Peyer's patch (tissue), 4 donors: ENCODE measurements at regions not wholly inside any gene's neighbourhood (a gene's known extent, or its start where the extent isn't known, plus 50 kb on each side); places are given as distances from the start of the nearest gene placed in this dataset.
"Not testable (repeated sequence)": the region's sequence is repeated elsewhere in the genome, so short reads cannot be mapped to it uniquely, and the experiment has no call there.

Source experiments
- DNase-seq, 3 donors: peaks; one replicate each; pipeline ENCODE4 v3.0.0-alpha.2; 2017 to 2019
- H3K27ac ChIP-seq, 4 donors: fragments of 200-600 bp; sonication (generic); one replicate each; pipeline ENCODE4 v1.5.1; 2016 to 2019
- H3K27me3 ChIP-seq, 2 donors: fragments of 200-600 bp; sonication (generic); one replicate each; pipeline ENCODE4 v1.5.1; 2019
- H3K36me3 ChIP-seq, 3 donors: fragments of 200-600 bp; sonication (generic); one replicate each; pipeline ENCODE4 v1.5.1; 2016 to 2019
- H3K4me1 ChIP-seq, 4 donors: fragments of 200-600 bp; sonication (generic); one replicate each; pipeline ENCODE4 v1.5.1; 2016 to 2019
- H3K4me3 ChIP-seq, 4 donors: fragments of 200-600 bp; sonication (generic); 1 replicate in 3 of 4; 2 replicates in 1 of 4; pipeline ENCODE4 v1.5.1; 2016 to 2019; ENCODE audit warnings: mild to moderate bottlenecking in 1 of 4
- H3K9me3 ChIP-seq, 4 donors: fragments of 200-600 bp; sonication (generic); one replicate each; pipeline ENCODE4 v1.5.1; 2016 to 2019; ENCODE audit warnings: mild to moderate bottlenecking in 1 of 4
- CTCF ChIP-seq, 6 experiments: fragments of 450-650 bp in 4 of 6; fragments of 200-600 bp in 2 of 6; sonication (generic) in 1 of 6; IDR thresholded peaks; one replicate each; pipeline ENCODE4 v1.5.1; 2017 to 2019; ENCODE audit warnings: antibody characterized with exemption in 6 of 6, mild to moderate bottlenecking in 3 of 6, moderate library complexity in 1 of 6
- POLR2A ChIP-seq, 2 donors: fragments of 450-650 bp; IDR thresholded peaks; one replicate each; pipeline ENCODE4 v1.5.1; 2017; ENCODE audit warnings: antibody characterized with exemption in 2 of 2, mild to moderate bottlenecking in 2 of 2, moderate library complexity in 2 of 2

- H3K9me3 ChIP-seq: no peaks in the 10 kb centered on the region
- no peak overlapping the region for H3K27ac ChIP-seq
- no peaks in the 10 kb centered on the region for H3K36me3 ChIP-seq
- TF ChIP-seq CTCF (IDR thresholded peaks at IDR 0.05) (no peak), POLR2A (IDR thresholded peaks at IDR 0.05) (no peak)
- H3K4me3 ChIP-seq: no peak overlapping the region
- H3K4me1 ChIP-seq: no peaks in the 10 kb centered on the region
- DNase-seq: no peak
- no peaks in the 10 kb centered on the region for H3K27me3 ChIP-seq
Observed at GRCh38 chr10:84018826-84019225, 120.5 kb upstream of the GHITM start.

DNA sequence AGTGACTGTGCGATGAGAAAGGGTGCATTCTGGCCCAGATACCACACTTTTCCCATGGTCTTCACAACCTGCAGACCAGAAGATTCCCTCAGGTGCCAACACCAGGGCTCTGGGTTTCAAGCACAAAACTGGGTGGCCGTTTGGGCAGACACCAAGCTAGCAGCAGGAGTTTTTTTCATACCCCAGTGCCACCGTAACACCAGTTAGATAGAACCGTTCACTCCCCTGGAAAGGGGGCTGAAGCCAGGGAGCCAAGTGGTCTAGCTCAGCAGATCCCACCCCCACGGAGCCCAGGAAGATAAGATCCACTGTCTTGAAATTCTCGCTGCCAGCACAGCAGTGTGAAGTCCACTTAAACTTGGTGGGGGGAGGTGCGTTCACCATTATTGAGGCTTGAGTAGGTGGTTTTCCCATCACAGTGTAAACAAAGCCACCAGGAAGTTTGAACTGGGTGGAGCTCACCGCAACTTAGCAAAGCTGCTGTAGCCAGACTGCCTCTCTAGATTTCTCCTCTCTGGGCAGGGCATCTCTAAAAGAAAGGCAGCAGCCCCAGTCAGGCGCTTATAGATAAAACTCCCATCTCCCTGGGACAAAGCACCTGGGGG is 119.4 kb upstream of the GHITM start:
- H3K4me1 ChIP-seq, H3K27me3 ChIP-seq, DNase-seq, H3K27ac ChIP-seq, H3K36me3 ChIP-seq, H3K9me3 ChIP-seq, H3K4me3 ChIP-seq: not testable (repeated sequence)

- no peak for DNase-seq
- H3K27ac ChIP-seq: no peak overlapping the region
- no peaks in the 10 kb centered on the region for H3K4me1 ChIP-seq
- no peaks in the 10 kb centered on the region for H3K9me3 ChIP-seq
- no peaks in the 10 kb centered on the region for H3K27me3 ChIP-seq
- H3K36me3 ChIP-seq: no peaks in the 10 kb centered on the region
- H3K4me3 ChIP-seq: no peak overlapping the region
- no peak for TF ChIP-seq POLR2A (IDR thresholded peaks at IDR 0.05)
- peak in 4 of 6 experiments; percentile 42 to 64 (median 60) for TF ChIP-seq CTCF (IDR thresholded peaks at IDR 0.05)
Observed at GRCh38 chr10:84026821-84027257, 112.5 kb upstream of the GHITM start.

DNA sequence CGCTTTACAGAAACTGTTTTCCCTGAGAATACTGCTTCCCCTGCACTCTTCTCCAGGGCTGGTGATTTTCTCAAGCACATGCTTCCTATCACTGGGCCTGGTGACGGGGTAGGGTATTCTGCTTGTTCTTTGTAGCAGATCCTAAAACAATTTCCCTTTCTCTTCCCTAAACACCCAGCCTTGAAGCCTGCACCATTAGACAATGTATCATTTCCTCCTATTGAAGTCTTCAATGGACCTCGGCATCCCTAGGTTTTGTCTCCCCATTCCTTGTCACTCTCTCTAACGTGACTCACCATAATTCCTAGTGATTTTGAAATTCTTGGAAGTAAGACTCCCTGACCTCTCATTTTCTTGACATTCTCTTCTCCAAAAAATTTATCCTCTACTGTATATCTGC is 109.5 kb upstream of the GHITM start:
- DNase-seq: no peak
- no peak for TF ChIP-seq POLR2A (IDR thresholded peaks at IDR 0.05)
- no peak for TF ChIP-seq CTCF (IDR thresholded peaks at IDR 0.05)

GRCh38 chr10:84038035-84038434 is 101.3 kb upstream of the GHITM start:
- Histone ChIP-seq H3K36me3 (no peaks in the 10 kb centered on the region), H3K4me1 (no peaks in the 10 kb centered on the region), H3K27ac (no peak overlapping the region), H3K27me3 (no peaks in the 10 kb centered on the region), H3K4me3 (no peak overlapping the region), H3K9me3 (no peaks in the 10 kb centered on the region)
- TF ChIP-seq CTCF (IDR thresholded peaks at IDR 0.05): no peak
- TF ChIP-seq POLR2A (IDR thresholded peaks at IDR 0.05): no peak
- no peak for DNase-seq

More for the DNA sequence above, 109.5 kb upstream of the GHITM start:
- no peaks in the 10 kb centered on the region for H3K27me3 ChIP-seq
- no peaks in the 10 kb centered on the region for H3K9me3 ChIP-seq
- no peak overlapping the region for H3K4me3 ChIP-seq
- no peaks in the 10 kb centered on the region for H3K36me3 ChIP-seq
- no peak overlapping the region for H3K27ac ChIP-seq
- H3K4me1 ChIP-seq: no peaks in the 10 kb centered on the region

- no peaks in the 10 kb centered on the region for H3K27me3 ChIP-seq
- no peak for TF ChIP-seq POLR2A (IDR thresholded peaks at IDR 0.05)
- TF ChIP-seq CTCF (IDR thresholded peaks at IDR 0.05): no peak
- H3K4me1 ChIP-seq: no peaks in the 10 kb centered on the region
- DNase-seq: no peak
- H3K9me3 ChIP-seq: no peaks in the 10 kb centered on the region
- H3K27ac ChIP-seq: no peak overlapping the region
- H3K36me3 ChIP-seq: no peaks in the 10 kb centered on the region
- H3K4me3 ChIP-seq: no peak overlapping the region
Observed at GRCh38 chr10:84039957-84040356, 99.4 kb upstream of the GHITM start.
